ENCODE measurements at regions not wholly inside any gene's neighbourhood (a gene's known extent, or its start where the extent isn't known, plus 50 kb on each side); places are given as distances from the start of the nearest gene placed in this dataset.

- TF ChIP-seq, protein P1, sequence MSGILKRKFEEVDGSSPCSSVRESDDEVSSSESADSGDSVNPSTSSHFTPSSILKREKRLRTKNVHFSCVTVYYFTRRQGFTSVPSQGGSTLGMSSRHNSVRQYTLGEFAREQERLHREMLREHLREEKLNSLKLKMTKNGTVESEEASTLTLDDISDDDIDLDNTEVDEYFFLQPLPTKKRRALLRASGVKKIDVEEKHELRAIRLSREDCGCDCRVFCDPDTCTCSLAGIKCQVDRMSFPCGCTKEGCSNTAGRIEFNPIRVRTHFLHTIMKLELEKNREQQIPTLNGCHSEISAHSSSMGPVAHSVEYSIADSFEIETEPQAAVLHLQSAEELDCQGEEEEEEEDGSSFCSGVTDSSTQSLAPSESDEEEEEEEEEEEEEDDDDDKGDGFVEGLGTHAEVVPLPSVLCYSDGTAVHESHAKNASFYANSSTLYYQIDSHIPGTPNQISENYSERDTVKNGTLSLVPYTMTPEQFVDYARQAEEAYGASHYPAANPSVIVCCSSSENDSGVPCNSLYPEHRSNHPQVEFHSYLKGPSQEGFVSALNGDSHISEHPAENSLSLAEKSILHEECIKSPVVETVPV (CRISPR knock-in tag; IDR thresholded peaks at IDR 0.05) = no peak
- ATAC-seq = no peak
Measured at GRCh38 chr11:134513585-134514120, 101.6 kb upstream of the B3GAT1 start.

GRCh38 chr11:134512571-134513538 is 100.8 kb upstream of the B3GAT1 start:
- ATAC-seq = no peak
- no peak for TF ChIP-seq TCF4 (CRISPR knock-in tag; IDR thresholded peaks at IDR 0.05; ENCODE audit: borderline replicate concordance)
- TF ChIP-seq, protein P2, sequence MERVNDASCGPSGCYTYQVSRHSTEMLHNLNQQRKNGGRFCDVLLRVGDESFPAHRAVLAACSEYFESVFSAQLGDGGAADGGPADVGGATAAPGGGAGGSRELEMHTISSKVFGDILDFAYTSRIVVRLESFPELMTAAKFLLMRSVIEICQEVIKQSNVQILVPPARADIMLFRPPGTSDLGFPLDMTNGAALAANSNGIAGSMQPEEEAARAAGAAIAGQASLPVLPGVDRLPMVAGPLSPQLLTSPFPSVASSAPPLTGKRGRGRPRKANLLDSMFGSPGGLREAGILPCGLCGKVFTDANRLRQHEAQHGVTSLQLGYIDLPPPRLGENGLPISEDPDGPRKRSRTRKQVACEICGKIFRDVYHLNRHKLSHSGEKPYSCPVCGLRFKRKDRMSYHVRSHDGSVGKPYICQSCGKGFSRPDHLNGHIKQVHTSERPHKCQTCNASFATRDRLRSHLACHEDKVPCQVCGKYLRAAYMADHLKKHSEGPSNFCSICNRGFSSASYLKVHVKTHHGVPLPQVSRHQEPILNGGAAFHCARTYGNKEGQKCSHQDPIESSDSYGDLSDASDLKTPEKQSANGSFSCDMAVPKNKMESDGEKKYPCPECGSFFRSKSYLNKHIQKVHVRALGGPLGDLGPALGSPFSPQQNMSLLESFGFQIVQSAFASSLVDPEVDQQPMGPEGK (CRISPR knock-in tag; IDR thresholded peaks at IDR 0.05; ENCODE audit: borderline replicate concordance) = no peak
- no peak for TF ChIP-seq ZFP3 (CRISPR knock-in tag; IDR thresholded peaks at IDR 0.05)
- no peak for TF ChIP-seq CSDC2 (CRISPR knock-in tag; IDR thresholded peaks at IDR 0.05)
- no peak for TF ChIP-seq OSR1 (CRISPR knock-in tag; IDR thresholded peaks at IDR 0.05)
- no peak for TF ChIP-seq BACH2 (CRISPR knock-in tag; IDR thresholded peaks at IDR 0.05; ENCODE audit: borderline replicate concordance)
- no peak for TF ChIP-seq ZFP30 (CRISPR knock-in tag; IDR thresholded peaks at IDR 0.05)
- no peak for TF ChIP-seq ZC3H10 (CRISPR knock-in tag; IDR thresholded peaks at IDR 0.05)
- TF ChIP-seq TSHZ2 (CRISPR knock-in tag; IDR thresholded peaks at IDR 0.05) = no peak
- no peak for TF ChIP-seq ISL1 (CRISPR knock-in tag; IDR thresholded peaks at IDR 0.05)

- TF ChIP-seq, protein P3, sequence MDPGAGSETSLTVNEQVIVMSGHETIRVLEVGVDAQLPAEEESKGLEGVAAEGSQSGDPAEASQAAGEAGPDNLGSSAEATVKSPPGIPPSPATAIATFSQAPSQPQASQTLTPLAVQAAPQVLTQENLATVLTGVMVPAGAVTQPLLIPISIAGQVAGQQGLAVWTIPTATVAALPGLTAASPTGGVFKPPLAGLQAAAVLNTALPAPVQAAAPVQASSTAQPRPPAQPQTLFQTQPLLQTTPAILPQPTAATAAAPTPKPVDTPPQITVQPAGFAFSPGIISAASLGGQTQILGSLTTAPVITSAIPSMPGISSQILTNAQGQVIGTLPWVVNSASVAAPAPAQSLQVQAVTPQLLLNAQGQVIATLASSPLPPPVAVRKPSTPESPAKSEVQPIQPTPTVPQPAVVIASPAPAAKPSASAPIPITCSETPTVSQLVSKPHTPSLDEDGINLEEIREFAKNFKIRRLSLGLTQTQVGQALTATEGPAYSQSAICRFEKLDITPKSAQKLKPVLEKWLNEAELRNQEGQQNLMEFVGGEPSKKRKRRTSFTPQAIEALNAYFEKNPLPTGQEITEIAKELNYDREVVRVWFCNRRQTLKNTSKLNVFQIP (CRISPR knock-in tag; IDR thresholded peaks at IDR 0.05; ENCODE audit: borderline replicate concordance, low read depth) = no peak
- ATAC-seq = no peak
Measured at GRCh38 chr11:134512061-134512460, 100.0 kb upstream of the B3GAT1 start.

GRCh38 chr11:134511255-134511654 is 99.2 kb upstream of the B3GAT1 start:
- ATAC-seq = no peak
- TF ChIP-seq ZNF8 (CRISPR knock-in tag; IDR thresholded peaks at IDR 0.05) (no peak), OSR1 (CRISPR knock-in tag; IDR thresholded peaks at IDR 0.05) (no peak), ZFP3 (CRISPR knock-in tag; IDR thresholded peaks at IDR 0.05) (no peak), ZNF565 (CRISPR knock-in tag; conservative IDR thresholded peaks at IDR 0.05; ENCODE audit: low read depth) (no peak), CSDC2 (CRISPR knock-in tag; IDR thresholded peaks at IDR 0.05) (no peak), TSHZ2 (CRISPR knock-in tag; IDR thresholded peaks at IDR 0.05) (no peak), TCF4 (CRISPR knock-in tag; IDR thresholded peaks at IDR 0.05; ENCODE audit: borderline replicate concordance) (no peak)
- TF ChIP-seq, protein P3 (CRISPR knock-in tag; IDR thresholded peaks at IDR 0.05; ENCODE audit: borderline replicate concordance, low read depth) = no peak
